OCI-LY1 (cell line): ENCODE measurements at regions not wholly inside any gene's neighbourhood (a gene's known extent, or its start where the extent isn't known, plus 50 kb on each side); places are given as distances from the start of the nearest gene placed in this dataset.

Experiments used
- H2AFZ ChIP-seq: fragments of 200-600 bp; sonication (generic), shearing (Covaris generic); 2 replicates; pipeline ENCODE4 v1.6.0; 2014; ENCODE audit warnings: antibody characterized with exemption, mild to moderate bottlenecking, low read length
- H3F3A ChIP-seq: fragments of 200-600 bp; sonication (generic), shearing (Covaris generic); 2 replicates; pipeline ENCODE4 v1.6.0; 2014; ENCODE audit warnings: mild to moderate bottlenecking, antibody characterized with exemption, low read length, moderate library complexity; ENCODE audit not compliant: insufficient read depth
- H3K27ac ChIP-seq: fragments of 200-600 bp; sonication (generic); 2 replicates; pipeline ENCODE4 v1.5.1; 2014; ENCODE audit warnings: low read length, mixed run types, mild to moderate bottlenecking, low read depth; ENCODE audit not compliant: poor library complexity, severe bottlenecking
- H3K27me3 ChIP-seq: fragments of 200-600 bp; sonication (generic); 2 replicates; pipeline ENCODE4 v1.6.0; 2014; ENCODE audit warnings: antibody characterized with exemption, mild to moderate bottlenecking, low read length, moderate library complexity; ENCODE audit not compliant: insufficient read depth
- H3K36me3 ChIP-seq: fragments of 200-600 bp; sonication (generic); 2 replicates; pipeline ENCODE4 v1.6.1; 2014; ENCODE audit warnings: mild to moderate bottlenecking, antibody characterized with exemption, low read length, moderate library complexity, mixed read lengths; ENCODE audit not compliant: insufficient read depth
- H3K4me1 ChIP-seq: fragments of 200-600 bp; sonication (generic); 2 replicates; pipeline ENCODE4 v1.5.1; 2014; ENCODE audit warnings: mild to moderate bottlenecking, low read length, moderate library complexity; ENCODE audit not compliant: insufficient read depth, severe bottlenecking
- H3K4me2 ChIP-seq: fragments of 200-600 bp; sonication (generic), shearing (Covaris generic); 2 replicates; pipeline ENCODE4 v1.6.1; 2014; ENCODE audit warnings: low read length
- H3K4me3 ChIP-seq: fragments of 200-600 bp; sonication (generic); 2 replicates; pipeline ENCODE4 v1.5.1; 2014; ENCODE audit warnings: low read length, low read depth, mild to moderate bottlenecking, mixed read lengths; ENCODE audit not compliant: poor library complexity, severe bottlenecking
- H3K79me2 ChIP-seq: fragments of 200-600 bp; shearing (Covaris generic); 2 replicates; pipeline ENCODE4 v1.6.1; 2016; ENCODE audit warnings: mixed run types, low read length, mixed read lengths; ENCODE audit not compliant: insufficient read depth
- H3K9ac ChIP-seq: fragments of 200-600 bp; sonication (generic), shearing (Covaris generic); 2 replicates; pipeline ENCODE4 v1.6.1; 2014; ENCODE audit warnings: mild to moderate bottlenecking, low read length, mixed read lengths
- H3K9me2 ChIP-seq: fragments of 200-600 bp; sonication (generic), shearing (Covaris generic); 2 replicates; pipeline ENCODE4 v1.6.1; 2014; ENCODE audit warnings: low read depth, mild to moderate bottlenecking, low read length, mixed read lengths
- H3K9me3 ChIP-seq: fragments of 200-600 bp; shearing (Covaris generic); 2 replicates; pipeline ENCODE4 v1.6.1; 2014; ENCODE audit warnings: low read length, mixed read lengths
- H4K20me1 ChIP-seq: fragments of 200-600 bp; sonication (generic), shearing (Covaris generic); 2 replicates; pipeline ENCODE4 v1.6.0; 2016; ENCODE audit warnings: mild to moderate bottlenecking, low read length; ENCODE audit not compliant: insufficient read depth
- EZH2 ChIP-seq: fragments of 200-600 bp; sonication (generic), shearing (Covaris generic); IDR thresholded peaks from 2 replicates; pipeline ENCODE4 v1.8.0; 2017; ENCODE audit warnings: borderline replicate concordance, mixed run types, mild to moderate bottlenecking, antibody characterized with exemption, low read length, moderate library complexity, mixed read lengths
- TF ChIP-seq, protein P1 (sequence below): fragments of 200-600 bp; sonication (generic), shearing (Covaris generic); IDR thresholded peaks from 2 replicates; pipeline ENCODE4 v1.5.1; 2017; ENCODE audit warnings: mild to moderate bottlenecking, antibody characterized with exemption, low read length, moderate library complexity, mixed read lengths

DNA sequence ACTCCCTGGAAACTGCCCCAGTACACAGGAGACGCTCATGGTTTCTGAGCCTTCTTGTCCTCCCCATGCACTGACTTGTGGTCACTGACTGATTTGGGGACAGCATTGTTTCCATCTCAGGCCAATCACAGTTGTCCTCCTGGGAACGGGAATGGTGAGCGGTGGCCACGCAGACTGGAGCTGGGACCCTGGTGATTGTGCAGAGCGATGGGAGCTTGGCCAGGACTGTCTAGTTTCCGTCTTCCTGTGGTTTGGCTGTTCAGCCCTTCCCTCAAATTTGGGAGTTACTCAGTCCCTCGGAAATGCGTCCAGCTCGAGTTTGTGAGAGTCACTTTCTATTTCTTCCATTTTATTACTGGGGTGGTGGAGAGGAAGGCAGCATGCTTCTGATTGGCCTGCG lies 250.9 kb downstream of the ACTR3B start:
- Histone ChIP-seq H3K4me2 (no peak overlapping the region), H3K36me3 (no peaks in the 10 kb centered on the region), H3F3A (no peaks in the 10 kb centered on the region), H3K27me3 (peaks cover 6% of the 10 kb centered on the region), H3K4me1 (no peaks in the 10 kb centered on the region), H3K9ac (no peak overlapping the region), H3K9me2 (no peaks in the 10 kb centered on the region), H3K9me3 (no peaks in the 10 kb centered on the region), H4K20me1 (no peaks in the 10 kb centered on the region), H3K79me2 (no peaks in the 10 kb centered on the region), H3K4me3 (no peak overlapping the region), H2AFZ (no peak overlapping the region), H3K27ac (no peak overlapping the region)
- TF ChIP-seq, protein P1, sequence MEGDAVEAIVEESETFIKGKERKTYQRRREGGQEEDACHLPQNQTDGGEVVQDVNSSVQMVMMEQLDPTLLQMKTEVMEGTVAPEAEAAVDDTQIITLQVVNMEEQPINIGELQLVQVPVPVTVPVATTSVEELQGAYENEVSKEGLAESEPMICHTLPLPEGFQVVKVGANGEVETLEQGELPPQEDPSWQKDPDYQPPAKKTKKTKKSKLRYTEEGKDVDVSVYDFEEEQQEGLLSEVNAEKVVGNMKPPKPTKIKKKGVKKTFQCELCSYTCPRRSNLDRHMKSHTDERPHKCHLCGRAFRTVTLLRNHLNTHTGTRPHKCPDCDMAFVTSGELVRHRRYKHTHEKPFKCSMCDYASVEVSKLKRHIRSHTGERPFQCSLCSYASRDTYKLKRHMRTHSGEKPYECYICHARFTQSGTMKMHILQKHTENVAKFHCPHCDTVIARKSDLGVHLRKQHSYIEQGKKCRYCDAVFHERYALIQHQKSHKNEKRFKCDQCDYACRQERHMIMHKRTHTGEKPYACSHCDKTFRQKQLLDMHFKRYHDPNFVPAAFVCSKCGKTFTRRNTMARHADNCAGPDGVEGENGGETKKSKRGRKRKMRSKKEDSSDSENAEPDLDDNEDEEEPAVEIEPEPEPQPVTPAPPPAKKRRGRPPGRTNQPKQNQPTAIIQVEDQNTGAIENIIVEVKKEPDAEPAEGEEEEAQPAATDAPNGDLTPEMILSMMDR: no peak
- no peak for TF ChIP-seq EZH2

DNA sequence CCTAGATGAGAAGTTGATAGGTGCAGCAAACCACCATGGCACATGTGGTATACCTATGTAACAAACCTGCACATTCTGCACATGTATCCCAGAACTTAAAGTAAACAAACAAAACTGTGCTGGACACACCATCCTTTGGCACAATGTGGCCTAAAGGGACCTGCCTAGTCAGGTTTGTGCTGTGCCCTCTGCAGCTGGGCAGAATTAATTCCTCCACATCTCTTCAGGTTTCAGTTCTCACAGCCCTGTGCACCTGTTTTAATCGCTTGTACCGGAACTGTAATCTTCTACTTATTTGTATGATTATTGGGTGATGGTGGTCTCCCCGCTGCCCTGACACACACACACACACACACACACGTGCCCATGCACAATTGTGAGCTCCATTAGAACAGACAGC lies 252.7 kb downstream of the ACTR3B start:
- Histone ChIP-seq H3K9me3 (no peaks in the 10 kb centered on the region), H3K4me2 (no peak overlapping the region), H3K9me2 (no peaks in the 10 kb centered on the region), H2AFZ (no peak overlapping the region), H3K9ac (no peak overlapping the region), H3K4me1 (no peaks in the 10 kb centered on the region), H3K79me2 (no peaks in the 10 kb centered on the region), H3F3A (no peaks in the 10 kb centered on the region), H3K27ac (no peak overlapping the region), H3K36me3 (no peaks in the 10 kb centered on the region), H4K20me1 (no peaks in the 10 kb centered on the region), H3K27me3 (no peaks in the 10 kb centered on the region; the same call in none of the 2 replicates), H3K4me3 (no peak overlapping the region)
- no peak for TF ChIP-seq EZH2
- TF ChIP-seq, protein P1: no peak

DNA sequence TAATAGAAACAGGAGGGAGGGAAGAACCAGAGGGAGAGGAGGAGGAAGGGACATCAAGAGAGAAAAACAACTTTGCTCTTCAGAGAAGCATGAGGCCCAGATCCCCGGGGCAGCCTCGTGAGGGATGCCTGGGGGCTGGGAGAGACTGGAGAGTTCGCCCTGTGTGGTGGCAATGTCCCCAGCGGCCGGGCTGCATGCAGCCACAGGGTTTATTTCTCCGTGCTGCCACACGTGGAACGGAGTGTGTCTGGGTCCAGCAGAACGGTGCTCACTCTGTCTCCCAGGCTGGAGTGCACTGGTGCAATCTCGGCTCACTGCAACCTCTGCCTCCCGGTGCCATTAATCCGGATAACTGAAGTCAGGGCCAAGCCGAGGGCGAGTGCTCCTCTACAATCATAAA lies 257.7 kb downstream of the ACTR3B start:
- H3K4me3 ChIP-seq: no peak overlapping the region
- no peak overlapping the region for H2AFZ ChIP-seq
- H3K36me3 ChIP-seq: no peaks in the 10 kb centered on the region
- no peak overlapping the region for H3K9ac ChIP-seq
- H3K4me2 ChIP-seq: no peak overlapping the region
- H3K79me2 ChIP-seq: no peaks in the 10 kb centered on the region
- no peaks in the 10 kb centered on the region for H4K20me1 ChIP-seq
- H3K4me1 ChIP-seq: no peaks in the 10 kb centered on the region
- H3F3A ChIP-seq: no peaks in the 10 kb centered on the region
- peaks cover 4% of the 10 kb centered on the region for H3K27me3 ChIP-seq
- H3K9me3 ChIP-seq: no peaks in the 10 kb centered on the region
- no peaks in the 10 kb centered on the region for H3K9me2 ChIP-seq
- H3K27ac ChIP-seq: no peak overlapping the region
- TF ChIP-seq, protein P1: no peak
- no peak for TF ChIP-seq EZH2
